SU-DHL-6 (cell line): ENCODE measurements at regions not wholly inside any gene's neighbourhood (a gene's known extent, or its start where the extent isn't known, plus 50 kb on each side); places are given as distances from the start of the nearest gene placed in this dataset.

Experiments
- EZH2phosphoT487 ChIP-seq: fragments of 200-600 bp; sonication (generic), shearing (Covaris generic); conservative IDR thresholded peaks from 2 replicates; pipeline ENCODE4 v1.6.1; 2018; ENCODE audit warnings: mild to moderate bottlenecking, antibody characterized with exemption, low read length, moderate library complexity, mixed read lengths
- TF ChIP-seq, protein P1 (sequence below): fragments of 200-600 bp; sonication (generic); IDR thresholded peaks from one replicate; pipeline ENCODE4 v1.5.1; 2017; ENCODE audit warnings: antibody characterized with exemption, mild to moderate bottlenecking, low read length, moderate library complexity; ENCODE audit not compliant: insufficient read depth, poor library complexity, severe bottlenecking

- TF ChIP-seq EZH2phosphoT487, result no peak
- TF ChIP-seq, protein P1, sequence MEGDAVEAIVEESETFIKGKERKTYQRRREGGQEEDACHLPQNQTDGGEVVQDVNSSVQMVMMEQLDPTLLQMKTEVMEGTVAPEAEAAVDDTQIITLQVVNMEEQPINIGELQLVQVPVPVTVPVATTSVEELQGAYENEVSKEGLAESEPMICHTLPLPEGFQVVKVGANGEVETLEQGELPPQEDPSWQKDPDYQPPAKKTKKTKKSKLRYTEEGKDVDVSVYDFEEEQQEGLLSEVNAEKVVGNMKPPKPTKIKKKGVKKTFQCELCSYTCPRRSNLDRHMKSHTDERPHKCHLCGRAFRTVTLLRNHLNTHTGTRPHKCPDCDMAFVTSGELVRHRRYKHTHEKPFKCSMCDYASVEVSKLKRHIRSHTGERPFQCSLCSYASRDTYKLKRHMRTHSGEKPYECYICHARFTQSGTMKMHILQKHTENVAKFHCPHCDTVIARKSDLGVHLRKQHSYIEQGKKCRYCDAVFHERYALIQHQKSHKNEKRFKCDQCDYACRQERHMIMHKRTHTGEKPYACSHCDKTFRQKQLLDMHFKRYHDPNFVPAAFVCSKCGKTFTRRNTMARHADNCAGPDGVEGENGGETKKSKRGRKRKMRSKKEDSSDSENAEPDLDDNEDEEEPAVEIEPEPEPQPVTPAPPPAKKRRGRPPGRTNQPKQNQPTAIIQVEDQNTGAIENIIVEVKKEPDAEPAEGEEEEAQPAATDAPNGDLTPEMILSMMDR, result no peak
Measured at GRCh38 chr9:6106711-6107339, 91.4 kb upstream of the RANBP6 start.
